ENCODE measurements at regions not wholly inside any gene's neighbourhood (a gene's known extent, or its start where the extent isn't known, plus 50 kb on each side); places are given as distances from the start of the nearest gene placed in this dataset.
"Not testable (repeated sequence)": the region's sequence is repeated elsewhere in the genome, so short reads cannot be mapped to it uniquely, and the experiment has no call there.

DNA sequence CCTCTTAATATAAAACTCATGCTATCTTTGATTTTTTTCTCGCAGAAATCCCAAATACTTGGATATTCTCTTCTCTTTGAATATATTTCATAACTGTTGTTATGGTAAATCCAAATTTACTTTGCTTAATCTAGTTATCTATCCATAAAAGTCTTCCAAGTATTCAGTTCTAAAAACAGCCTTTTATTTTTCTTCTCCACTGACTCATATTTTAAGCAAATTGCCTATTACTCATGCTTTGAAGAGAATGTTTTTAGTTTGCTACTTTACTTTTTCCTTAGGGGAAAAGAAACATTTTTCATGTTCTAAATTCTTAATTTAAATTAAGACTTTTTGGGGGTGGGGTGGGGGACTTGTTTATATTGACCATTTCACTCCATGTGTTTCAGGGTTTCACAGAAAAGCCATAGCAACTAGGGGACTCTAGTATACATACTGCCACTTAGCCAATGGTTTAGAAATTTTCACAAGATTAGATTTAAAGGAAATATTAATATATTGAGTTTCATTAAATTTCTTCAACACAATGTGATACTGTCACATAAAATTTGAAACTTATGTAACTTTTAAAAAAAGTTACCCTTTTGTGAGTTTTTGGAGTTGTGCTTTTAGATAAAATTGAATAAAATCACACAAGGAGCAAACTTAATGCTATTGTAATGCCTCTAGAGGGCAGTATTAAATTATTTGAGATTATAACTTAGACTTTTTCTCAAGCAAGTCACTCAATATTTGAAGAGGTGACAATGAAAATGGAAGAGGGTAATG is 545.8 kb upstream of the ARRDC3 start:
- DNase-seq (ENCODE audit: low read depth), result no peak

DNA sequence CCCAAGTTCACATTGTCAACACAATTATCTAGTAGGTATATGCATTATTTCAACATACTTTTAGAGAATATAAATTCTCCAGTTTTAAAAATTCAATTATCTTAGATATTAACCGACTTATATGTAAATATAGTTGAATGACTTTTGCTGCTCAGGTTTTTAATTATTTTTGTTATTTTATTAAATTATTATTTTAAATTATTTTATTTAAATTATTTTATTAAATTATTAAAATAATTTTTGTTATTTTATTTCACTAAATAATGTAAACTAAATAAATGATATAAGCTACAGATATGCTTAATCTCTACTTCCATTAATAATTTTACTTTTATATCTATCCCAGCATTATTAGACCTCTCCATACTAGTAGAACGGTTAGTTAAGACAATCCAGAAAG is 544.3 kb upstream of the ARRDC3 start:
- no peak for DNase-seq (ENCODE audit: low read depth)

DNA sequence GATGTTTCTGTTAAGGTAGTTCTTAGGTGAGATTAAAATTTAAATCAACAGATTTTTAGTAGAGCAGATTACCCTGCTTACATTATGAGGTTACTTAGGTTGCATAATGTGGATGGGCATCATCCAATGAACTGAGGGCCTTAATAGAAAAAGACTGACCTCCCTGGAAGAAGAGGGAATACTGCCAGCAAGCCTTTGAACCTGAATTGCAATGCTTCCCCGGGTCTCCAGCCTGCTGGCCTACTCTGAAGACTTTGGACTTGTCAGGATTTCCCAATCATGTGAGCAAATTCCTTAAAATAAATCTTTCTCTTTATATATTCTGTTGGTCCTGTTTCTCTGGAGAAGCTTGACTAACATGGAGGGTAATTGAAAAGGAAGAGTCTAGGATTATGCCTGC is 542.1 kb upstream of the ARRDC3 start:
- DNase-seq (ENCODE audit: low read depth), result peak; percentile 56

- DNase-seq (ENCODE audit: low read depth), result not testable (repeated sequence)
Observed at GRCh38 chr5:91917037-91917814, 534.1 kb upstream of the ARRDC3 start.

GRCh38 chr5:91910655-91911054 is 527.5 kb upstream of the ARRDC3 start:
- no peak for DNase-seq (ENCODE audit: low read depth)

DNA sequence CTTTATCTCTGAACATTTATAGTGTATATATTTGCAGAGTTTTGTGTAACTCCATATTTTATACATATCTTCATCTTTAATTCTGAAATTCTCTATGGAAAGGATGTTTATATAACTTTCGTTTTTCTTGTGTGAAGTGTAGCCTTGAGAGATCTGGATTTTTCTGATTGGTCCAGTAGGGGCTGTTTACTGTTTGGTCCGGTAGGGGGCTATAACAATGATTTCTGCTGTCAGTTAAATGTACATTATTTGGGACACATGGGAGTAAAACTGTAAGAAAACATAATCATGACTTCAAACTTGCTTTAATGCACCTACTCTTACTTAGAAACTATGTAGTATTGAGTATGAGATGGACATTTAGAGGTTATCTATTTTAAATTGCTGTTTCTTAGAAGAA is 527.1 kb upstream of the ARRDC3 start:
- no peak for DNase-seq (ENCODE audit: low read depth)

DNA sequence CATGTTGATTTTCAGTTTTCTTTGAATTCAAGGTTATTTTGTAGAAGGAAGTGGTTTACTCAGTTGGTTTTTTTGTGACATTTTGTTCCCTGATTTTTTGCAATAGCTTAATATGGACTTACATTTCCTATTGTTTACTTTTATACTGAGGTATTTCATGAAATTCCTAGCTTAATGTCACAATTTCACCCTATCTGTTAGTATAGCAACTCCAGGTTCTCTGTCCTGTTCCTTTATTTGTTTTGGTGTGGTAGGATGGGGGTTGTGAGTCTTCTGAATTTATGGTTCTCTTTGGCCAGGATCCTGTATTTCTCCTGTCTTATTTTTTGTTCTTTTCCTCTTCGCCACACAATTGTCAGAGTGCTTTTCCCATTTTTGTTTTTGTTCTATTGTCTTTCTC is 523.4 kb upstream of the ARRDC3 start:
- no peak for DNase-seq (ENCODE audit: low read depth)

DNA sequence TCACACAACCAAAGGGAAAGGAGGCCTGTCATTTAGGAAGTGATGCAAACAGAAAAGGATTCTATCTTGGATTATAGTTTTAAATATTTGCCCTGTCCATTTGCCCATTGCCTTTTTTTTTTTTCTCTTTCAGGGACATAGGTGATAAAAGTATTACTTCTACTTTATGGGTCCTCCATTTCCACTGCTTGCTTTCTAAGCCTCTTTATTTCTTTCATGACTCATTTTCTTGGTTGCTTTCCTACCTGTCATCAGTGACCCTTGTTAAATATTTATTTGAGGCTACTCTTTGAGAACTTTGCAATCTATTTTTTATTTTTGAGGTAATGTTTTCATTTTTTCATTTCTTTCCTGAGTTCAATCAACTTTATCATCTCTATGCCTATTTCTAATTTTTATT is 522.9 kb upstream of the ARRDC3 start:
- no peak for DNase-seq (ENCODE audit: low read depth)

- no peak for DNase-seq (ENCODE audit: low read depth)
Observed at GRCh38 chr5:91898898-91899297, 515.8 kb upstream of the ARRDC3 start.

GRCh38 chr5:91898019-91898418 is 514.9 kb upstream of the ARRDC3 start:
- no peak for DNase-seq (ENCODE audit: low read depth)

GRCh38 chr5:91888810-91889209 is 505.7 kb upstream of the ARRDC3 start:
- no peak for DNase-seq (ENCODE audit: low read depth)

DNA sequence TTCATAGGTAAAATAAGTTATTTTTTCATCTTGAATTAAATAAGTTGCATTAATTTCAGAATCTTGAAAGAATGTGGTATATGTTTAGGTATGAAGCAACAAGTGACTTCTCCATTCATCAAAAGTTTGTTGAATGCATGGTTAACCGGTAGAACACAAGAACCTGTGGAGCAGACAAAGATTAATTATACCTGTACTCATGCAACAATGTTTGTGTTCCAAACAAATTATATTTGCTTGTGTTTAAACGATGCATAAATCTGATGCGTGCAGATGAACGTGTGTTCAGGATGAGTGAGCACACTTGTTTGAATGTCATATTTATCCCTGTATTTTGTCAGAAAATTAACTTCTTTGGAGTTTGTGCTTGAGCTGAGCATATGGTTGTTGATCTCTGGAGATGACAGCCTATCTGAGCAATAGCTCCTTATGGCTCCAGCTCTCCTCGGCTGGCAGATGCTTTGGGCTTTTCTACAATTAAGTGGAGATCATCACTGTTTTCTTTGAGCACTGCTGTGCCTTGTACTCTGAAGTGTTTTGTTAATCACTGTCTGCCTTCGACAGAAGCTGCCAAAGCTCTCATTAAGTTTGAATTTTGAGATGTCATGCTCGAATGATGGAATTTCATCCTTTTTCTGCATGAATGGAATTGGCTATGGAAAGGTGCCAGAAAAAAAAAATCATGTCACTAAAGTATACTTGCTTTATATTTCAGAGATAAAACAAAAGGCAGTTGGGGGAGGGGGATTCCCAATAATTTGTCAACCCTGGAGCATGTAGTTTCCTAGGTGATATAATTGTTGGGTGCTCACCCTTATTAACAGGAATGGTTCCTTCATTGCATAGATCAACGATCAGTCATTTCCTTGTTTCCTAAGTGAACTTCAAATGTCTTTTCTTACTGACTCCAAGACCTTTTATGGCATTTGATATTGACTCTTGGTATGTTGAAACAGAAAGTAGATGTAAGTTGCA is 502.5 kb upstream of the ARRDC3 start:
- peak; percentile 4 for DNase-seq (ENCODE audit: low read depth)

DNA sequence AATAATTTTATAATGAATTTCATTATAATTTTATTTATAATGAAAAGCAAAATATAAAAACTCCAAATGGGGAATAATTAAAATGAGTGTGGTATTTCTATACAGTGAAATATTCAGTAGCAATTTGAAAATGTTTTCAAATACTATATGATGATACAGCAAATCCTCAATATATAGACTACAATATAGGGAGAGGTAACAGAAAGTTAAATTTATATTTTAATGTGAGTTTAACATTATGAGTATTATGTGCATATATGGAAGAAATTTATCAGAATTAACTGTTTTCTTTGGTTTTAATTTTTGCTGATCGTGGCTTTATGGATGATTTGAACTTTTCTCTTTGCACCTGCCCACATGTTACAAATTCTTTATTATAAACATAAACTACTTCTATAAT is 500.9 kb upstream of the ARRDC3 start:
- no peak for DNase-seq (ENCODE audit: low read depth)

DNA sequence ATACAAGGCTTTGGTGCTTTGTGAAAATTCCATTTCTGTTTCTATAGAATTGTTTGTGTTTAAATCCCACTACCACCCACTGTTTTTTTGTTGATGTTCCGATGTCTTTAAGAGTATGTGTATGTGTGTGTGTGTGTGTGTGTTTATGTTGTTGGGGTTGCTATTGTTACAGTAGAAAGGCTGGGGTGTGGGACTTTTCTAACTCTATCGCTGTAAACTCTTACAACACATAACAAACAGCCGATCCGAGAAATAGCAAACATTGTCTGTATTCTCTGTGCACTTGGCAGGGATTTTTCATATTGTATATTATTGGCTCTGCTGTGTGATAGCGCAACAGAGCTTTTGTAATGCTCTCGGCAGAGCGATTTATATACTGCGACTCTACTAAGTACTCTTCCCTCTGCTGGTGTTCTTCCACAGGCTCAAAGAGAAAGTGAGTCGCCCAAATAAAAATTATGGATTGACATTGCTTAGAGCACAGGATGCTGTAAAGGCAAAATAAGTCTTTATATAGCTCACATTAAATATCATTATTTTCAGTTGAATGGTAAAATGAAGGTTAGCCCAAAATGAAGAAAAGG is 492.2 kb upstream of the ARRDC3 start:
- no peak for DNase-seq (ENCODE audit: low read depth)

DNA sequence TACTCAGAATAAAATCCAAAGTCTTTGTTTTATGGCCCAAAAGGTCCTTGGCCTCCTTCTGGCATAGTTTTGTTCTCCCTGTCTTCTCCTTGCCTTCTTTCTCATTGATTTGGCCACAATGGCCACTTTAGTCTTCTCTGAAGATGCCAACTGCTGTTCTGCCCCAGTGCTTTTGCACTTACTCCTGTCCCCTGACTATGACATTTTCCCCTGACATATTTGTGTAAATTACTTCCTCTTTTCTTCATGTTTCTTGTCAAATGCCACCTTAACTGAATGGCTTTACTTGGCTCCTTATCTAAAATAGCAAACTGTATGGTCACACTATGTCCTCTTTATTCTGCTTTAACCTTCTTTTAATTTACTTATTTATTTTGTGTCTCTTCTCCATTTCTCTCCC is 484.7 kb upstream of the ARRDC3 start:
- DNase-seq (ENCODE audit: low read depth), result no peak

- DNase-seq (ENCODE audit: low read depth), result no peak
Observed at GRCh38 chr5:91865915-91866314, 482.8 kb upstream of the ARRDC3 start.

DNA sequence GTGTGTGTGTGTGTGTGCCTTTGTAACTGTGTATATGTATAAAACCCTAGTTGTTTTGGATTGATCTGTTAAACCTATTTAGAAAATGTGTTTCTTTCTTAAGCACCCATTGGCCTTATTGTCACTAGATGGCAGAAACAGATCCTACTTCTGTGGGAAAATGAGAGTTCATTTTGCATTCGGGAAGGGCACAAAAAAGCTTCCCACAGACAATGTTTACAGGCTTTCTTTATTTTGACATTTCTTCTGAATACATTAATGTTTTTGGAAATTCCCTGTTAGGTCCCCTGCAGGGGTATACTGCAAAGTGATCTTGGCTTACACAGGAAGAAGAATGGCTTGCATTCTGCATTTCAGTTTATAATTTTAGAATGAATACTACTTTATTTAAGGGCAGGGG is 481.8 kb upstream of the ARRDC3 start:
- no peak for DNase-seq (ENCODE audit: low read depth)

DNA sequence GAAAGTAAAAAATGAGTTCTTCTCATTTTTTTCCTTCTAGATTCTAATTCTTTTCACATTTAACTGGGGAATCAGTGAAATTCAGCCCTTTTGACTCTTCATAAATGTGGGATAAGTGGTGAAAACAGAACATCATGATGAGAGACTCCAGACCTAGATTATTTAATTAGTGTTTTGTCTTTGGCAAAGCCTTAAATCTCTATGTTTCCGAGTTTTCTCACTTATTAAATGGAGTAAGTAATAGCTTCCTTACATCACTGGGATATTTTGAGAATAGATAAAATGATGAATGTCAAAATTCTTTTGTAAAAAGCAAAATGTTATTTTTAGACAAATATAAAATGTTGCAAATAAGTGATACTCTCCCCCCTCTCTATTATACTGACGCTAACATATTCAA is 468.6 kb upstream of the ARRDC3 start:
- DNase-seq (ENCODE audit: low read depth), result no peak

GRCh38 chr5:91850031-91850430 is 466.9 kb upstream of the ARRDC3 start:
- no peak for DNase-seq (ENCODE audit: low read depth)

- no peak for DNase-seq (ENCODE audit: low read depth)
Observed at GRCh38 chr5:91849069-91849468, 466.0 kb upstream of the ARRDC3 start.

DNA sequence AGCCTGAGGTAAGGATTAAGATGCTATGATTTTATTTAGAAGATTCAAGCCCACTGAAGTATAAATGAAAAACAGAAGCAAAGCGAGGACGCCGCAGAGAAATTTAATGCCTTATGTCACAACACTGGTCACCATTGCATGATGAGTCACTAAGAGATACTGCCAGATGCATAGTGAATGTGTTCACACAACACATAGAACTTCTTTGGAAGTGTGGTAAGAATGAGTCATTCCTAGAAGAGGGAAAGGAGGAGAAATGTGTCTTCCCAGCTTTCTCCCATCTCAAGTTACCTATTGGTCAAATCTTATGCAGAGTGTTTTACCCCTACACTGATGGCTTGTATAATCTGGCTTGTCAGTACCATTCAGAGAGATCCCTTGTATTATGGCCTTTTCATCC is 465.3 kb upstream of the ARRDC3 start:
- peak; percentile 91 for DNase-seq (ENCODE audit: low read depth)

DNA sequence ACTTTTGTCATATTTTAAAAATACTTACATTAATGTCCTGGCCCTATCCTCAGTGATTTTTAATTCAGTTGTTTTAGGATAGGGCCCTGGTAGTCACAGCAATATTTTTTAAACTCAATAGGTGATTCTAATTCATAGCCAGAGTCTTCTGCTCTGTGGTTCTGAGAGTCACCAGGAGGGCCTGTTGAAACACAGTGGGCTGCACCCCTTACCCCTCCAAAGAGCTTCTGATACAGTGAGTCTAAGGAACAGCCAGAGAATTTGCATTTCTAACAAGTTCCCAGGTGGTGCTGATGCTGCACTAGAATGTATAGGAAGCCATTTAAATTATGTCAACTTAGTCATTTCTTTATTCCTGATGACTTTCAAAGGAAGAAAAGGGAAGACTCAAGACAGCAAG is 458.3 kb upstream of the ARRDC3 start:
- DNase-seq (ENCODE audit: low read depth), result no peak
